Endodermal cell (in vitro differentiated cells): ENCODE measurements at regions not wholly inside any gene's neighbourhood (a gene's known extent, or its start where the extent isn't known, plus 50 kb on each side); places are given as distances from the start of the nearest gene placed in this dataset.

ENCODE experiments used
- DNase-seq: peaks from one replicate; pipeline ENCODE4 v3.0.0-alpha.2; 2017
- H3K27ac ChIP-seq: 2 replicates; pipeline ENCODE4 v1.5.1; 2013; ENCODE audit warnings: mild to moderate bottlenecking, low read depth, low read length, moderate library complexity
- H3K27me3 ChIP-seq: 2 replicates; pipeline ENCODE4 v1.6.1; 2013; ENCODE audit warnings: mild to moderate bottlenecking, low read length, moderate library complexity; ENCODE audit not compliant: insufficient read depth, control insufficient read depth, poor library complexity, severe bottlenecking
- H3K36me3 ChIP-seq: 2 replicates; pipeline ENCODE4 v1.7.0; 2013; ENCODE audit warnings: mild to moderate bottlenecking, low read length, moderate library complexity; ENCODE audit not compliant: control insufficient read depth, insufficient read depth
- H3K4me1 ChIP-seq: one replicate; pipeline ENCODE4 v1.7.0; 2013; ENCODE audit warnings: low read length; ENCODE audit not compliant: control insufficient read depth, insufficient read depth
- H3K4me3 ChIP-seq: 2 replicates; pipeline ENCODE4 v1.5.1; 2013; ENCODE audit warnings: mild to moderate bottlenecking, low read length, moderate library complexity
- H3K9ac ChIP-seq: 2 replicates; pipeline ENCODE4 v1.6.1; 2013; ENCODE audit warnings: mild to moderate bottlenecking, low read length, moderate library complexity; ENCODE audit not compliant: poor library complexity, severe bottlenecking; ENCODE audit errors: extremely low read depth
- H3K9me3 ChIP-seq: 2 replicates; pipeline ENCODE4 v1.6.1; 2013; ENCODE audit warnings: mild to moderate bottlenecking, low read length, moderate library complexity; ENCODE audit not compliant: control insufficient read depth
- H3K27ac Mint-ChIP-seq: 2 replicates; pipeline ENCODE4 v1.8.0; 2020; ENCODE audit warnings: mixed read lengths
- H3K27me3 Mint-ChIP-seq: 2 replicates; pipeline ENCODE4 v1.8.0; 2021; ENCODE audit warnings: mild to moderate bottlenecking, mixed read lengths; ENCODE audit not compliant: insufficient read depth
- H3K36me3 Mint-ChIP-seq: 2 replicates; pipeline ENCODE4 v1.8.0; 2020; ENCODE audit warnings: low read depth, mixed read lengths
- H3K4me1 Mint-ChIP-seq: 2 replicates; pipeline ENCODE4 v1.8.0; 2020; ENCODE audit warnings: mixed read lengths
- H3K4me3 Mint-ChIP-seq: 2 replicates; pipeline ENCODE4 v1.8.0; 2020; ENCODE audit warnings: mild to moderate bottlenecking, moderate library complexity, mixed read lengths
- H3K9me3 Mint-ChIP-seq: 2 replicates; pipeline ENCODE4 v1.8.0; 2020; ENCODE audit warnings: mild to moderate bottlenecking, mixed read lengths
- CTCF ChIP-seq: fragments of 200-600 bp; sonication (generic); conservative IDR thresholded peaks from 2 replicates; pipeline ENCODE4 v1.5.0; 2021; ENCODE audit warnings: antibody characterized with exemption, mild to moderate bottlenecking
- WGBS, 2 experiments: methylation state at CpG; one replicate each; pipeline versions ENCODE4 v1.1.5 to v1.1.7; 2013; ENCODE audit warnings: missing lambda C conversion rate in 2 of 2, mixed read lengths in 1 of 2; ENCODE audit not compliant: insufficient coverage in 1 of 2, insufficient read length in 1 of 2; 5-methylcytosine and 5-hydroxymethylcytosine counted together

GRCh38 chr13:74073274-74073673, 60.9 kb downstream of the KLF12 start:
- H3K27me3 ChIP-seq: no peaks in the 10 kb centered on the region
- Mint-ChIP-seq H3K4me3 (no peak overlapping the region), H3K4me1 (peaks cover 4% of the 10 kb centered on the region), H3K9me3 (no peaks in the 10 kb centered on the region), H3K27ac (no peak overlapping the region), H3K36me3 (no peaks in the 10 kb centered on the region), H3K27me3 (no peaks in the 10 kb centered on the region)
- no peaks in the 10 kb centered on the region for H3K36me3 ChIP-seq
- no peaks in the 10 kb centered on the region for H3K9me3 ChIP-seq
- TF ChIP-seq CTCF: no peak
- no peak overlapping the region for H3K9ac ChIP-seq
- DNase-seq: no peak
- WGBS, 2 experiments: 92% methylated on average over 1 of the region's 1 CpG
- H3K4me3 ChIP-seq: no peak overlapping the region
- no peaks in the 10 kb centered on the region for H3K4me1 ChIP-seq
- H3K27ac ChIP-seq: no peak overlapping the region

GRCh38 chr13:74070513-74070912, 63.7 kb downstream of the KLF12 start:
- H3K9me3 Mint-ChIP-seq: no peaks in the 10 kb centered on the region
- no peaks in the 10 kb centered on the region for H3K27me3 Mint-ChIP-seq
- H3K4me3 Mint-ChIP-seq: no peak overlapping the region
- no peak for DNase-seq
- WGBS, 2 experiments: 88% methylated on average over 1 of the region's 1 CpG; no CpG with 5 or more reads in 1 of the 2 experiments
- no peak overlapping the region for H3K27ac Mint-ChIP-seq
- peaks cover 4% of the 10 kb centered on the region for H3K4me1 Mint-ChIP-seq
- H3K9me3 ChIP-seq: no peaks in the 10 kb centered on the region
- H3K4me3 ChIP-seq: no peak overlapping the region
- TF ChIP-seq CTCF: no peak
- H3K4me1 ChIP-seq: no peaks in the 10 kb centered on the region
- no peak overlapping the region for H3K27ac ChIP-seq
- H3K36me3 ChIP-seq: no peaks in the 10 kb centered on the region
- no peaks in the 10 kb centered on the region for H3K27me3 ChIP-seq
- H3K9ac ChIP-seq: no peak overlapping the region
- no peaks in the 10 kb centered on the region for H3K36me3 Mint-ChIP-seq

GRCh38 chr13:74070065-74070464, 64.1 kb downstream of the KLF12 start:
- DNase-seq: no peak
- H3K36me3 ChIP-seq: no peaks in the 10 kb centered on the region
- no peak for TF ChIP-seq CTCF
- H3K27ac ChIP-seq: no peak overlapping the region
- H3K4me3 Mint-ChIP-seq: no peak overlapping the region
- H3K27me3 ChIP-seq: no peaks in the 10 kb centered on the region
- 85 to 92% methylated on average over 4 of the region's 4 CpGs for WGBS, 2 experiments
- H3K9me3 Mint-ChIP-seq: no peaks in the 10 kb centered on the region
- H3K9ac ChIP-seq: no peak overlapping the region
- H3K4me1 Mint-ChIP-seq: peaks cover 4% of the 10 kb centered on the region
- no peaks in the 10 kb centered on the region for H3K36me3 Mint-ChIP-seq
- H3K4me3 ChIP-seq: no peak overlapping the region
- no peaks in the 10 kb centered on the region for H3K9me3 ChIP-seq
- H3K27me3 Mint-ChIP-seq: no peaks in the 10 kb centered on the region
- H3K4me1 ChIP-seq: no peaks in the 10 kb centered on the region
- no peak overlapping the region for H3K27ac Mint-ChIP-seq
